Activated T-cell treated with anti-CD3 and anti-CD28 coated beads, Interleukin-2, amount 50 U/mL, for 72 hours (primary cell): ENCODE measurements at regions not wholly inside any gene's neighbourhood (a gene's known extent, or its start where the extent isn't known, plus 50 kb on each side); places are given as distances from the start of the nearest gene placed in this dataset.

ENCODE experiments used
- ATAC-seq, 2 donors: fragments of 150-1000 bp; cut with Tn5 transposase; replicated peaks in 1 of 2; 2 replicates each; pipeline ENCODE4 v1.10.0; 2021; ENCODE audit warnings: moderate library complexity in 2 of 2, mild to moderate bottlenecking in 1 of 2
- DNase-seq, 2 donors: peaks; one replicate each; pipeline ENCODE4 v3.0.0; 2021 to 2022; ENCODE audit warnings: mixed read lengths in 1 of 2
- H3K27ac Mint-ChIP-seq: one replicate; pipeline ENCODE4 v1.8.0; 2022; ENCODE audit warnings: mild to moderate bottlenecking, moderate library complexity, mixed read lengths
- H3K27me3 Mint-ChIP-seq: one replicate; pipeline ENCODE4 v1.8.0; 2022; ENCODE audit warnings: low read depth, mixed read lengths
- H3K36me3 Mint-ChIP-seq, 2 donors: one replicate each; pipeline ENCODE4 v1.8.0; 2022; ENCODE audit warnings: mixed read lengths in 2 of 2, mild to moderate bottlenecking in 1 of 2; ENCODE audit not compliant: insufficient read depth in 2 of 2
- H3K4me1 Mint-ChIP-seq: one replicate; pipeline ENCODE4 v1.8.0; 2022; ENCODE audit warnings: low read depth, mixed read lengths
- H3K4me3 Mint-ChIP-seq, 2 donors: one replicate each; pipeline ENCODE4 v1.8.0; 2022; ENCODE audit warnings: mild to moderate bottlenecking in 2 of 2, mixed read lengths in 2 of 2, moderate library complexity in 2 of 2
- H3K9me3 Mint-ChIP-seq, 2 donors: one replicate each; pipeline ENCODE4 v1.8.0; 2022; ENCODE audit warnings: mixed read lengths in 2 of 2

GRCh38 chr2:191738003-191738402 is 60.1 kb downstream of the NABP1 start:
- H3K27me3 Mint-ChIP-seq: peaks cover 28% of the 10 kb centered on the region
- H3K27ac Mint-ChIP-seq: no peak overlapping the region
- ATAC-seq (no peak), DNase-seq (no peak)
- no peaks in the 10 kb centered on the region for H3K9me3 Mint-ChIP-seq
- peaks cover 18% of the 10 kb centered on the region for H3K4me1 Mint-ChIP-seq
- no peak overlapping the region for H3K4me3 Mint-ChIP-seq
- no peaks in the 10 kb centered on the region for H3K36me3 Mint-ChIP-seq

GRCh38 chr2:191738667-191739066 is 60.7 kb downstream of the NABP1 start:
- DNase-seq: no peak
- no peak overlapping the region for H3K4me3 Mint-ChIP-seq
- ATAC-seq: no peak
- no peaks in the 10 kb centered on the region for H3K36me3 Mint-ChIP-seq
- H3K27me3 Mint-ChIP-seq: peaks cover 33% of the 10 kb centered on the region
- H3K4me1 Mint-ChIP-seq: peaks cover 18% of the 10 kb centered on the region
- H3K9me3 Mint-ChIP-seq: no peaks in the 10 kb centered on the region
- H3K27ac Mint-ChIP-seq: no peak overlapping the region

GRCh38 chr2:191739194-191739593 is 61.3 kb downstream of the NABP1 start:
- H3K4me3 Mint-ChIP-seq: no peak overlapping the region
- H3K27me3 Mint-ChIP-seq: peaks cover 33% of the 10 kb centered on the region
- H3K9me3 Mint-ChIP-seq: no peaks in the 10 kb centered on the region
- DNase-seq (no peak), ATAC-seq (no peak)
- no peaks in the 10 kb centered on the region for H3K36me3 Mint-ChIP-seq
- H3K4me1 Mint-ChIP-seq: peaks cover 18% of the 10 kb centered on the region
- no peak overlapping the region for H3K27ac Mint-ChIP-seq

- peak; percentile 41 to 59 for DNase-seq
- Mint-ChIP-seq H3K4me1 (peaks cover 18% of the 10 kb centered on the region), H3K4me3 (peak overlapping the region in 1 of 2 donors; percentile 1), H3K36me3 (no peaks in the 10 kb centered on the region), H3K27me3 (peaks cover 35% of the 10 kb centered on the region), H3K9me3 (no peaks in the 10 kb centered on the region), H3K27ac (peak overlapping the region; percentile 11)
- ATAC-seq: peak; percentile 96 to 97
Observed at GRCh38 chr2:191740016-191740419, 62.1 kb downstream of the NABP1 start.

GRCh38 chr2:191740759-191741158 is 62.8 kb downstream of the NABP1 start:
- no peak overlapping the region for H3K27ac Mint-ChIP-seq
- DNase-seq: no peak
- no peak for ATAC-seq
- peaks cover 18% of the 10 kb centered on the region for H3K4me1 Mint-ChIP-seq
- H3K27me3 Mint-ChIP-seq: peaks cover 40% of the 10 kb centered on the region
- H3K9me3 Mint-ChIP-seq: no peaks in the 10 kb centered on the region
- H3K36me3 Mint-ChIP-seq: no peaks in the 10 kb centered on the region
- no peak overlapping the region for H3K4me3 Mint-ChIP-seq

- Mint-ChIP-seq H3K36me3 (no peaks in the 10 kb centered on the region), H3K9me3 (no peaks in the 10 kb centered on the region), H3K4me1 (peaks cover 21% of the 10 kb centered on the region), H3K27ac (no peak overlapping the region), H3K27me3 (peaks cover 30% of the 10 kb centered on the region), H3K4me3 (no peak overlapping the region)
- DNase-seq (no peak), ATAC-seq (no peak)
Observed at GRCh38 chr2:191746346-191747169, 68.6 kb downstream of the NABP1 start.

- no peak overlapping the region for H3K4me3 Mint-ChIP-seq
- no peaks in the 10 kb centered on the region for H3K36me3 Mint-ChIP-seq
- peaks cover 21% of the 10 kb centered on the region for H3K4me1 Mint-ChIP-seq
- H3K9me3 Mint-ChIP-seq: no peaks in the 10 kb centered on the region
- H3K27me3 Mint-ChIP-seq: peaks cover 30% of the 10 kb centered on the region
- no peak for ATAC-seq
- no peak for DNase-seq
- no peak overlapping the region for H3K27ac Mint-ChIP-seq
Observed at GRCh38 chr2:191747170-191747530, 69.2 kb downstream of the NABP1 start.

GRCh38 chr2:191748059-191748461 is 70.1 kb downstream of the NABP1 start:
- no peak overlapping the region for H3K27ac Mint-ChIP-seq
- peak overlapping the region in 1 of 2 donors; percentile 56 for H3K4me3 Mint-ChIP-seq
- peaks cover 27% of the 10 kb centered on the region for H3K27me3 Mint-ChIP-seq
- DNase-seq: no peak
- H3K9me3 Mint-ChIP-seq: no peaks in the 10 kb centered on the region
- no peaks in the 10 kb centered on the region for H3K36me3 Mint-ChIP-seq
- ATAC-seq: peak; percentile 65 to 69
- peaks cover 21% of the 10 kb centered on the region for H3K4me1 Mint-ChIP-seq

- no peaks in the 10 kb centered on the region for H3K36me3 Mint-ChIP-seq
- H3K27ac Mint-ChIP-seq: peak overlapping the region; percentile 35
- ATAC-seq: peak; percentile 78 to 83
- H3K27me3 Mint-ChIP-seq: peaks cover 23% of the 10 kb centered on the region
- H3K4me3 Mint-ChIP-seq: peak overlapping the region; percentile 56
- no peaks in the 10 kb centered on the region for H3K9me3 Mint-ChIP-seq
- H3K4me1 Mint-ChIP-seq: peaks cover 21% of the 10 kb centered on the region
- no peak for DNase-seq
Observed at GRCh38 chr2:191748528-191749180, 70.7 kb downstream of the NABP1 start.

GRCh38 chr2:191749181-191749540 is 71.2 kb downstream of the NABP1 start:
- Mint-ChIP-seq H3K36me3 (no peaks in the 10 kb centered on the region), H3K9me3 (no peaks in the 10 kb centered on the region), H3K27me3 (peaks cover 23% of the 10 kb centered on the region), H3K4me1 (peaks cover 21% of the 10 kb centered on the region), H3K4me3 (no peak overlapping the region), H3K27ac (no peak overlapping the region)
- DNase-seq (no peak), ATAC-seq (peak; percentile 50 to 68)

GRCh38 chr2:191754103-191754502 is 76.2 kb downstream of the NABP1 start:
- Mint-ChIP-seq H3K27me3 (peaks cover 6% of the 10 kb centered on the region), H3K36me3 (no peaks in the 10 kb centered on the region), H3K4me1 (peaks cover 6% of the 10 kb centered on the region), H3K4me3 (no peak overlapping the region), H3K9me3 (no peaks in the 10 kb centered on the region), H3K27ac (no peak overlapping the region)
- ATAC-seq: no peak
- no peak for DNase-seq

GRCh38 chr2:191756761-191757160 is 78.8 kb downstream of the NABP1 start:
- no peaks in the 10 kb centered on the region for H3K9me3 Mint-ChIP-seq
- no peaks in the 10 kb centered on the region for H3K4me1 Mint-ChIP-seq
- ATAC-seq: no peak
- H3K4me3 Mint-ChIP-seq: no peak overlapping the region
- DNase-seq: no peak
- no peaks in the 10 kb centered on the region for H3K36me3 Mint-ChIP-seq
- H3K27ac Mint-ChIP-seq: no peak overlapping the region
- peaks cover 6% of the 10 kb centered on the region for H3K27me3 Mint-ChIP-seq

- no peak overlapping the region for H3K4me3 Mint-ChIP-seq
- no peak for DNase-seq
- no peaks in the 10 kb centered on the region for H3K9me3 Mint-ChIP-seq
- peaks cover 6% of the 10 kb centered on the region for H3K27me3 Mint-ChIP-seq
- ATAC-seq: no peak
- H3K4me1 Mint-ChIP-seq: no peaks in the 10 kb centered on the region
- H3K27ac Mint-ChIP-seq: no peak overlapping the region
- no peaks in the 10 kb centered on the region for H3K36me3 Mint-ChIP-seq
Observed at GRCh38 chr2:191757208-191757607, 79.3 kb downstream of the NABP1 start.
